ENCODE measurements at regions not wholly inside any gene's neighbourhood (a gene's known extent, or its start where the extent isn't known, plus 50 kb on each side); places are given as distances from the start of the nearest gene placed in this dataset.

- Histone ChIP-seq H3K9me3 (no peaks in the 10 kb centered on the region), H3K27ac (no peak overlapping the region), H3K36me3 (no peaks in the 10 kb centered on the region), H3K27me3 (no peaks in the 10 kb centered on the region), H3K4me3 (no peak overlapping the region), H3K4me1 (no peaks in the 10 kb centered on the region)
- ATAC-seq (no peak), DNase-seq (no peak)
- intact Hi-C loops (cut with DNase I), result no loop called here
- 79% methylated on average over 4 of the region's 4 CpGs for WGBS (ENCODE audit: insufficient coverage, low coverage, low lambda C conversion rate, missing lambda C conversion rate)
- TF ChIP-seq CTCF (IDR thresholded peaks at IDR 0.05) (no peak), POLR2A (IDR thresholded peaks at IDR 0.05) (no peak)
Measured at GRCh38 chr1:182134257-182134656, 72.7 kb upstream of the ZNF648 start.

- Histone ChIP-seq H3K4me3 (no peak overlapping the region), H3K36me3 (no peaks in the 10 kb centered on the region), H3K9me3 (no peaks in the 10 kb centered on the region), H3K4me1 (no peaks in the 10 kb centered on the region), H3K27me3 (no peaks in the 10 kb centered on the region), H3K27ac (no peak overlapping the region)
- TF ChIP-seq POLR2A (IDR thresholded peaks at IDR 0.05), result no peak
- no peak for TF ChIP-seq CTCF (IDR thresholded peaks at IDR 0.05)
- no peak for ATAC-seq
- no peak for DNase-seq
- intact Hi-C loops (cut with DNase I), result no loop called here
- 96% methylated on average over 7 of the region's 7 CpGs for WGBS (ENCODE audit: insufficient coverage, low coverage, low lambda C conversion rate, missing lambda C conversion rate)
Measured at GRCh38 chr1:182133181-182133580, 71.7 kb upstream of the ZNF648 start.

- ATAC-seq, result no peak
- 71% methylated on average over 7 of the region's 9 CpGs for whole genome bisulfite sequencing (ENCODE audit: insufficient coverage, low coverage, low lambda C conversion rate, missing lambda C conversion rate)
- Histone ChIP-seq H3K27me3 (no peaks in the 10 kb centered on the region), H3K36me3 (no peaks in the 10 kb centered on the region), H3K9me3 (no peaks in the 10 kb centered on the region), H3K27ac (no peak overlapping the region), H3K4me3 (no peak overlapping the region), H3K4me1 (no peaks in the 10 kb centered on the region)
- no peak for DNase-seq
- intact Hi-C loops (cut with DNase I), result no loop called here
- TF ChIP-seq CTCF (IDR thresholded peaks at IDR 0.05) (no peak), POLR2A (IDR thresholded peaks at IDR 0.05) (no peak)
Measured at GRCh38 chr1:182129398-182129797, 67.9 kb upstream of the ZNF648 start.

- intact Hi-C loops (cut with DNase I), result no loop called here
- DNase-seq (no peak), ATAC-seq (peak; percentile 43 to 58 (median 48))
- H3K27ac ChIP-seq, result no peak overlapping the region
- WGBS (ENCODE audit: insufficient coverage, low coverage, low lambda C conversion rate, missing lambda C conversion rate), result 58% methylated on average over 2 of the region's 6 CpGs
- no peak overlapping the region for H3K4me3 ChIP-seq
- H3K36me3 ChIP-seq, result no peaks in the 10 kb centered on the region
- H3K4me1 ChIP-seq, result no peaks in the 10 kb centered on the region
- TF ChIP-seq POLR2A (IDR thresholded peaks at IDR 0.05) (no peak), CTCF (IDR thresholded peaks at IDR 0.05) (no peak)
- H3K27me3 ChIP-seq, result no peaks in the 10 kb centered on the region
- no peaks in the 10 kb centered on the region for H3K9me3 ChIP-seq
Measured at GRCh38 chr1:182128502-182128901, 67.0 kb upstream of the ZNF648 start.

- Histone ChIP-seq H3K9me3 (no peaks in the 10 kb centered on the region), H3K36me3 (no peaks in the 10 kb centered on the region), H3K4me3 (no peak overlapping the region), H3K27ac (no peak overlapping the region), H3K27me3 (no peaks in the 10 kb centered on the region), H3K4me1 (no peaks in the 10 kb centered on the region)
- no peak for DNase-seq
- WGBS (ENCODE audit: insufficient coverage, low coverage, low lambda C conversion rate, missing lambda C conversion rate), result 100% methylated on average over 3 of the region's 3 CpGs
- ATAC-seq, result no peak
- TF ChIP-seq POLR2A (IDR thresholded peaks at IDR 0.05), result no peak
- no peak for TF ChIP-seq CTCF (IDR thresholded peaks at IDR 0.05)
- intact Hi-C loops (cut with DNase I), result no loop called here
Measured at GRCh38 chr1:182127656-182128055, 66.1 kb upstream of the ZNF648 start.
